Progenitor cell of endocrine pancreas (in vitro differentiated cells): ENCODE measurements at regions not wholly inside any gene's neighbourhood (a gene's known extent, or its start where the extent isn't known, plus 50 kb on each side); places are given as distances from the start of the nearest gene placed in this dataset.

Experiments used
- DNase-seq: peaks from one replicate; pipeline ENCODE4 v3.0.0; 2021; ENCODE audit warnings: low spot score; ENCODE audit not compliant: unreplicated experiment
- H3K27ac Mint-ChIP-seq: 2 replicates; pipeline ENCODE4 v1.8.0; 2021; ENCODE audit warnings: mild to moderate bottlenecking, moderate library complexity, mixed read lengths
- H3K27me3 Mint-ChIP-seq: 2 replicates; pipeline ENCODE4 v1.8.0; 2021; ENCODE audit warnings: mixed read lengths
- H3K36me3 Mint-ChIP-seq: 2 replicates; pipeline ENCODE4 v1.8.0; 2022; ENCODE audit warnings: mixed read lengths; ENCODE audit not compliant: insufficient read depth
- H3K4me1 Mint-ChIP-seq: 2 replicates; pipeline ENCODE4 v1.8.0; 2021; ENCODE audit warnings: low read depth, mixed read lengths
- H3K4me3 Mint-ChIP-seq: 2 replicates; pipeline ENCODE4 v1.8.0; 2021; ENCODE audit warnings: low read depth, mild to moderate bottlenecking, moderate library complexity, mixed read lengths
- H3K9me3 Mint-ChIP-seq: 2 replicates; pipeline ENCODE4 v1.8.0; 2021; ENCODE audit warnings: low read depth, mixed read lengths
- CTCF ChIP-seq: fragments of 200-600 bp; sonication (generic); IDR thresholded peaks from one replicate; pipeline ENCODE4 v1.5.0; 2021; ENCODE audit warnings: antibody characterized with exemption, mild to moderate bottlenecking; ENCODE audit not compliant: unreplicated experiment

- no peaks in the 10 kb centered on the region for H3K9me3 Mint-ChIP-seq
- H3K4me3 Mint-ChIP-seq, result no peak overlapping the region
- H3K4me1 Mint-ChIP-seq, result no peaks in the 10 kb centered on the region
- no peaks in the 10 kb centered on the region for H3K27me3 Mint-ChIP-seq
- TF ChIP-seq CTCF, result no peak
- H3K27ac Mint-ChIP-seq, result no peak overlapping the region
- no peak for DNase-seq
- no peaks in the 10 kb centered on the region for H3K36me3 Mint-ChIP-seq
These were observed 364.9 kb upstream of the PMFBP1 start for GRCh38 chr16:72536723-72537435.

- no peak for DNase-seq
- Mint-ChIP-seq H3K4me3 (no peak overlapping the region), H3K36me3 (peaks cover 9% of the 10 kb centered on the region), H3K27ac (no peak overlapping the region), H3K9me3 (peaks cover 7% of the 10 kb centered on the region), H3K4me1 (no peaks in the 10 kb centered on the region), H3K27me3 (no peaks in the 10 kb centered on the region)
- no peak for TF ChIP-seq CTCF
These were observed 361.0 kb upstream of the PMFBP1 start for GRCh38 chr16:72532906-72533410.

- no peak overlapping the region for H3K4me3 Mint-ChIP-seq
- H3K27ac Mint-ChIP-seq, result no peak overlapping the region
- no peak for DNase-seq
- H3K36me3 Mint-ChIP-seq, result peaks cover 9% of the 10 kb centered on the region
- no peaks in the 10 kb centered on the region for H3K27me3 Mint-ChIP-seq
- H3K9me3 Mint-ChIP-seq, result peaks cover 11% of the 10 kb centered on the region
- no peak for TF ChIP-seq CTCF
- no peaks in the 10 kb centered on the region for H3K4me1 Mint-ChIP-seq
These were observed 358.5 kb upstream of the PMFBP1 start for GRCh38 chr16:72530434-72530833.

GRCh38 chr16:72523087-72523486 is 351.1 kb upstream of the PMFBP1 start:
- H3K4me1 Mint-ChIP-seq, result no peaks in the 10 kb centered on the region
- no peaks in the 10 kb centered on the region for H3K27me3 Mint-ChIP-seq
- H3K4me3 Mint-ChIP-seq, result no peak overlapping the region
- no peak for DNase-seq
- H3K9me3 Mint-ChIP-seq, result peaks cover 32% of the 10 kb centered on the region
- no peak overlapping the region for H3K27ac Mint-ChIP-seq
- TF ChIP-seq CTCF, result no peak
- peaks cover 24% of the 10 kb centered on the region for H3K36me3 Mint-ChIP-seq

- H3K27ac Mint-ChIP-seq, result no peak overlapping the region
- no peaks in the 10 kb centered on the region for H3K27me3 Mint-ChIP-seq
- H3K9me3 Mint-ChIP-seq, result peaks cover 7% of the 10 kb centered on the region
- peaks cover 4% of the 10 kb centered on the region for H3K4me1 Mint-ChIP-seq
- TF ChIP-seq CTCF, result no peak
- peaks cover 10% of the 10 kb centered on the region for H3K36me3 Mint-ChIP-seq
- H3K4me3 Mint-ChIP-seq, result no peak overlapping the region
- DNase-seq, result no peak
These were observed 345.2 kb upstream of the PMFBP1 start for GRCh38 chr16:72517154-72517553.
